Activated gamma-delta T cell (primary cell): ENCODE measurements at regions not wholly inside any gene's neighbourhood (a gene's known extent, or its start where the extent isn't known, plus 50 kb on each side); places are given as distances from the start of the nearest gene placed in this dataset.
A peak's percentile ranks its signal among the peaks of the same experiment; 100 is the strongest.
"Not testable (repeated sequence)": the region's sequence is repeated elsewhere in the genome, so short reads cannot be mapped to it uniquely, and the experiment has no call there.

ENCODE experiments used
- DNase-seq: peaks from one replicate; lab custom pipeline; 2025; lab: John Stamatoyannopoulos, UW

- DNase-seq = not testable (repeated sequence)
Observed at GRCh38 chr14:106768972-106769700, 1242.8 kb downstream of the TMEM121 start.

- not testable (repeated sequence) for DNase-seq
Observed at GRCh38 chr14:106770158-106770672, 1243.8 kb downstream of the TMEM121 start.

- peak; percentile 33 for DNase-seq
Observed at GRCh38 chr14:106774889-106775480, 1248.6 kb downstream of the TMEM121 start.

GRCh38 chr14:106776395-106776983 is 1250.1 kb downstream of the TMEM121 start:
- no peak for DNase-seq

GRCh38 chr14:106778986-106779385 is 1252.6 kb downstream of the TMEM121 start:
- no peak for DNase-seq

- no peak for DNase-seq
Observed at GRCh38 chr14:106786697-106787096, 1260.3 kb downstream of the TMEM121 start.

GRCh38 chr14:106787626-106788025 is 1261.2 kb downstream of the TMEM121 start:
- no peak for DNase-seq

GRCh38 chr14:106788534-106788933 is 1262.2 kb downstream of the TMEM121 start:
- DNase-seq = no peak

- no peak for DNase-seq
Observed at GRCh38 chr14:106789318-106789717, 1262.9 kb downstream of the TMEM121 start.

GRCh38 chr14:106790189-106791036 is 1264.0 kb downstream of the TMEM121 start:
- DNase-seq = peak; percentile 24

- no peak for DNase-seq
Observed at GRCh38 chr14:106792543-106792942, 1266.2 kb downstream of the TMEM121 start.

- not testable (repeated sequence) for DNase-seq
Observed at GRCh38 chr14:106798166-106798565, 1271.8 kb downstream of the TMEM121 start.

- no peak for DNase-seq
Observed at GRCh38 chr14:106802413-106803364, 1276.3 kb downstream of the TMEM121 start.

- DNase-seq = no peak
Observed at GRCh38 chr14:106803379-106803778, 1277.0 kb downstream of the TMEM121 start.

GRCh38 chr14:106807493-106807892 is 1281.1 kb downstream of the TMEM121 start:
- no peak for DNase-seq

GRCh38 chr14:106808458-106808857 is 1282.1 kb downstream of the TMEM121 start:
- DNase-seq = no peak

- DNase-seq = no peak
Observed at GRCh38 chr14:106808907-106809306, 1282.5 kb downstream of the TMEM121 start.

- no peak for DNase-seq
Observed at GRCh38 chr14:106809615-106810014, 1283.2 kb downstream of the TMEM121 start.

GRCh38 chr14:106810168-106810567 is 1283.8 kb downstream of the TMEM121 start:
- DNase-seq = not testable (repeated sequence)

- no peak for DNase-seq
Observed at GRCh38 chr14:106811162-106811561, 1284.8 kb downstream of the TMEM121 start.
